ENCODE measurements at regions not wholly inside any gene's neighbourhood (a gene's known extent, or its start where the extent isn't known, plus 50 kb on each side); places are given as distances from the start of the nearest gene placed in this dataset.
A peak's percentile ranks its signal among the peaks of the same experiment; 100 is the strongest.
"Not testable (repeated sequence)": the region's sequence is repeated elsewhere in the genome, so short reads cannot be mapped to it uniquely, and the experiment has no call there.

- no peaks in the 10 kb centered on the region for H3K36me3 Mint-ChIP-seq
- H3K27ac Mint-ChIP-seq, result no peak overlapping the region
- DNase-seq (ENCODE audit: low spot score in 2 of 2), result no peak
- no peaks in the 10 kb centered on the region for H3K9me3 Mint-ChIP-seq
- no peaks in the 10 kb centered on the region for H3K4me1 Mint-ChIP-seq
- no peak overlapping the region for H3K4me3 Mint-ChIP-seq
- no peak for ATAC-seq
These were observed 241.4 kb upstream of the NPVF start for GRCh38 chr7:25469669-25470068.

DNA sequence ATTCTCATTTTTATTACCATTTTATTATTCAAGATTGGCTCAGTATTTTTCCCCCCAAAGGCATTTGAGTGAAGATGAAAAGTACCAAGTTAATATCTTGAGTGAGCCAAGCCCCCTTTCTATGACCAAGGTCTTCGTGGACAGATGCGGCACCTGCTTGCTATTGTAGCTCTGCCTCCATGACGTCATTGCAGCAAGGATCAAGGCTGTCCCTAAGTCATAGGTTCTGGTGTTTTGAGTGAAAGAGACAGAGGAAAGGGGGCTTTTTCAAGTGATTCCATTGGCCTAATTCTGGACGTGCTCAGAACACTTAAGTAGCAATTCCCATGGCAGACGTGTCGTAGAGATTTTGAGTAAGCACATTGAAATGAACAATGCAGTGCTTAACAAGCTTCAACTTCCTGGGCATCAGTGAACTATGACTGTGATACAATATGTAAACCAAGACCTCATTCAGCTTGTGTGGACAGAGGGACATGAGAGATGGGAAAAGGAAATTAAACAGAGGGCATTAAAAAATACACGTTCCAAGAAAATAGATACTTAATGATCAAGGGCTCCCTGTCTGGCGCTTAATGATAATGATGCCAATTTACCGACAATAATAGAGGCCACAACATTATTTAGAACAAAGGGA is 248.7 kb upstream of the NPVF start:
- no peak for DNase-seq (ENCODE audit: low spot score in 2 of 2)
- H3K4me1 Mint-ChIP-seq, result no peaks in the 10 kb centered on the region
- ATAC-seq, result no peak
- no peak overlapping the region for H3K27ac Mint-ChIP-seq
- H3K4me3 Mint-ChIP-seq, result no peak overlapping the region
- H3K36me3 Mint-ChIP-seq, result no peaks in the 10 kb centered on the region
- no peaks in the 10 kb centered on the region for H3K9me3 Mint-ChIP-seq

- not testable (repeated sequence) for DNase-seq (ENCODE audit: low spot score in 2 of 2); H3K4me3 Mint-ChIP-seq; H3K9me3 Mint-ChIP-seq; H3K27ac Mint-ChIP-seq; H3K4me1 Mint-ChIP-seq; ATAC-seq; H3K36me3 Mint-ChIP-seq
These were observed 249.9 kb upstream of the NPVF start for GRCh38 chr7:25478221-25478620.

GRCh38 chr7:25478925-25479324 is 250.6 kb upstream of the NPVF start:
- no peak overlapping the region for H3K4me3 Mint-ChIP-seq
- H3K27ac Mint-ChIP-seq, result no peak overlapping the region
- no peaks in the 10 kb centered on the region for H3K4me1 Mint-ChIP-seq
- DNase-seq (ENCODE audit: low spot score in 2 of 2), result no peak
- no peaks in the 10 kb centered on the region for H3K36me3 Mint-ChIP-seq
- ATAC-seq, result no peak
- no peaks in the 10 kb centered on the region for H3K9me3 Mint-ChIP-seq

- Mint-ChIP-seq H3K36me3 (no peaks in the 10 kb centered on the region), H3K4me3 (no peak overlapping the region), H3K4me1 (no peaks in the 10 kb centered on the region), H3K27ac (no peak overlapping the region), H3K9me3 (no peaks in the 10 kb centered on the region)
- ATAC-seq (no peak), DNase-seq (ENCODE audit: low spot score in 2 of 2) (no peak)
These were observed 253.6 kb upstream of the NPVF start for GRCh38 chr7:25481891-25482290.

GRCh38 chr7:25482631-25483030 is 254.3 kb upstream of the NPVF start:
- H3K27ac Mint-ChIP-seq, result no peak overlapping the region
- H3K36me3 Mint-ChIP-seq, result no peaks in the 10 kb centered on the region
- no peak for DNase-seq (ENCODE audit: low spot score in 2 of 2)
- no peak for ATAC-seq
- no peaks in the 10 kb centered on the region for H3K9me3 Mint-ChIP-seq
- no peak overlapping the region for H3K4me3 Mint-ChIP-seq
- H3K4me1 Mint-ChIP-seq, result no peaks in the 10 kb centered on the region

- Mint-ChIP-seq H3K4me3 (no peak overlapping the region), H3K36me3 (no peaks in the 10 kb centered on the region), H3K4me1 (no peaks in the 10 kb centered on the region), H3K27ac (no peak overlapping the region), H3K9me3 (no peaks in the 10 kb centered on the region)
- DNase-seq (ENCODE audit: low spot score in 2 of 2) (no peak), ATAC-seq (no peak)
These were observed 256.7 kb upstream of the NPVF start for GRCh38 chr7:25485026-25485425.

- H3K4me3 Mint-ChIP-seq, result no peak overlapping the region
- no peak for ATAC-seq
- no peaks in the 10 kb centered on the region for H3K9me3 Mint-ChIP-seq
These were observed 258.4 kb upstream of the NPVF start for GRCh38 chr7:25486656-25487055.

GRCh38 chr7:25493805-25494366 is 265.6 kb upstream of the NPVF start:
- Mint-ChIP-seq H3K27ac (no peak overlapping the region), H3K4me3 (no peak overlapping the region), H3K4me1 (peaks cover 7% of the 10 kb centered on the region), H3K36me3 (no peaks in the 10 kb centered on the region), H3K9me3 (no peaks in the 10 kb centered on the region)
- DNase-seq (ENCODE audit: low spot score in 2 of 2) (no peak), ATAC-seq (no peak)

More at GRCh38 chr7:25486656-25487055, 258.4 kb upstream of the NPVF start:
- Mint-ChIP-seq H3K27ac (no peak overlapping the region), H3K36me3 (no peaks in the 10 kb centered on the region), H3K4me1 (no peaks in the 10 kb centered on the region)
- DNase-seq (ENCODE audit: low spot score in 2 of 2), result no peak

- Mint-ChIP-seq H3K27ac (no peak overlapping the region), H3K4me1 (peaks cover 7% of the 10 kb centered on the region), H3K9me3 (no peaks in the 10 kb centered on the region), H3K36me3 (no peaks in the 10 kb centered on the region), H3K4me3 (no peak overlapping the region)
- DNase-seq (ENCODE audit: low spot score in 2 of 2) (no peak), ATAC-seq (no peak)
These were observed 266.6 kb upstream of the NPVF start for GRCh38 chr7:25494896-25495295.

GRCh38 chr7:25495342-25496250 is 267.3 kb upstream of the NPVF start:
- ATAC-seq, result peak; percentile 32
- Mint-ChIP-seq H3K9me3 (no peaks in the 10 kb centered on the region), H3K36me3 (no peaks in the 10 kb centered on the region), H3K27ac (no peak overlapping the region), H3K4me1 (peaks cover 7% of the 10 kb centered on the region), H3K4me3 (no peak overlapping the region)
- no peak for DNase-seq (ENCODE audit: low spot score in 2 of 2)

DNA sequence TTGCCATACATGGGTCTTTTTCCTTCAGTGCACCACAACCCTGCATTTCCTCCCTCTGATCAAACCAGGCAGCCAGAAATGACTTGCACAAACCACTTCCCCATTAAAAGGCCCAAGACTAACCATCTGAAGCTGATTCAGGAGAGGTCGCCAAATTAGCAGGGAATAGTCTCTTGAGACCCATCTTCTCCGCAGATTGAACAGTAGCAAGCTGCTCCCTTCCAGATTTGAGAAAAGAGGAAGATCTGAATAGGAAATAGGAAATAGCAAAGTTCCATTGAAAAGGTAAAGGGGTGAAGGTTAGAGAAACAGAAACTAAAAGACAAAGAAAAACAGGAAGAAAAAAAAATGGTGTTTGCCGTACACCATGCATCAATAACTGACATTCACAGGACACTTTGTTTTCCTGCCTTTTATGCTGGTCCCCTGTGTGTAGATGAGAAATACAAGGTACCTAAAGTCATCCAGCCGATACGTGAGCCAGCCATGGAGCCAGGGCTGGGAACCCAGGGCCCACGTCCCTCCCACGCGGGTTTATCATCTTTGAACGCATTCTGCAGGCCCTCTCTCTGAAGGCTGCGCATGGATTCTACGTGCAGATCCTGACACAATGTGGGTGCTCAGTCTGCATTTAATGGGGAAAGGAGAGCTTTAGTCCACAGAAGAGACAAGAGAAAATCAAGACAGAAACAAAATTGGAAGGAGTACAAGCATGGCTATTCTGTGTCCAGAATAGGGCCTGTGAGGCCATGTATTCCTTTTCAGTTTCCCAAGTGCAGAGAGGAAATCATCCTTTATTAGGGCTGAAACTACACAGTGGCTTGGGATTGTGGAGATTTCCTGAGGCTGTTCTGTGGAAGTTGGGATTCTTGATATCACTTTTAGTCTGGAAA is 268.4 kb upstream of the NPVF start:
- DNase-seq (ENCODE audit: low spot score in 2 of 2) (no peak), ATAC-seq (no peak)
- peaks cover 7% of the 10 kb centered on the region for H3K4me1 Mint-ChIP-seq
- no peak overlapping the region for H3K4me3 Mint-ChIP-seq
- no peaks in the 10 kb centered on the region for H3K9me3 Mint-ChIP-seq
- H3K27ac Mint-ChIP-seq, result no peak overlapping the region
- H3K36me3 Mint-ChIP-seq, result no peaks in the 10 kb centered on the region

DNA sequence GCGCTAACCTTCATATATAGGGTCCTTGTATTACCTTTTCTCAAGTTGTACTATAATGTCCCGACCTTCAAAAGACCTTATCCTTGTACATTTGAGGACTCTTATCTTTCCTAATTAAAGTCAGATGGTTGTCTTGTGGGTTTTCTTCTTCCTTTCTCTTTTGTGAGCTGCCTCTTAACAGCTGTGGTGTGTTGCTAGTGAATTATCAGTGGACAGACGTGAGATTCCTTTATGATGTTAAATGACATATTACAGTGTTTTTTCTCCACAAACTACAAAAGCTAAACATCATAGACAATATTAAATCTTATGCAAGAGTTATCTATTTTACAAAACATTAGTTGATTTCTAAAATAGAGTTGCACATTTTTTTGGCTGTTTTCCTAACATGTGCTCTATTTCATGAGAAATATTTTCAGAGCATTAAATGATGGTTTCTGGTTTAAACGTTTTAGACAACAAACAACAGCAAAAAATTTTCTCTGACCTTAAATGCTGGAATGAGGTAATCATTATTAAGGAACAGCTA is 272.2 kb upstream of the NPVF start:
- no peaks in the 10 kb centered on the region for H3K36me3 Mint-ChIP-seq
- no peak overlapping the region for H3K4me3 Mint-ChIP-seq
- no peaks in the 10 kb centered on the region for H3K9me3 Mint-ChIP-seq
- peaks cover 7% of the 10 kb centered on the region for H3K4me1 Mint-ChIP-seq
- no peak for DNase-seq (ENCODE audit: low spot score in 2 of 2)
- H3K27ac Mint-ChIP-seq, result no peak overlapping the region
- no peak for ATAC-seq

DNA sequence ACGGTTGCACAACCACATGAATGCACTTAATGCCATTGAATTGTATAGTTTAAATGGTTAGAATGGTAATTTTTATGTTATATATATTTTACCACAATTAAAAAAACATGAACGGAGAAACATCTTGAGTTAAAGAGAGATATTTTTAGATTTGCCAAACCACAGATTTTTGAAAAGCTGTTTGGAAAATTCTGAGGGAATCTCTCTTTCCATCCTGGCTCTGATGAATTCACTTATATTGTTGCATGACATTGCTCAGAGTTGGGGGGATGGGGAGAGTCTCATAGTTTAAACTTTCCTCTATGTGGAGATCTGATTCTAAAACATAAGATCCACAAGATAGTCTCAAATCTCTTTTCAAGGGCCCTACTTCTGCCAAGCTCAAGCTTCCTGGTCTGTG is 275.0 kb upstream of the NPVF start:
- H3K4me1 Mint-ChIP-seq, result no peaks in the 10 kb centered on the region
- no peak overlapping the region for H3K4me3 Mint-ChIP-seq
- no peak for ATAC-seq
- H3K36me3 Mint-ChIP-seq, result no peaks in the 10 kb centered on the region
- H3K27ac Mint-ChIP-seq, result no peak overlapping the region
- no peaks in the 10 kb centered on the region for H3K9me3 Mint-ChIP-seq
- DNase-seq (ENCODE audit: low spot score in 2 of 2), result no peak
